CD4-positive, alpha-beta T cell (primary cell): ENCODE measurements at regions not wholly inside any gene's neighbourhood (a gene's known extent, or its start where the extent isn't known, plus 50 kb on each side); places are given as distances from the start of the nearest gene placed in this dataset.

Experiments used
- ATAC-seq: fragments of 200-7000 bp; cut with Tn5 transposase; one replicate; pipeline ENCODE4 v1.10.0; 2022; ENCODE audit warnings: mild to moderate bottlenecking; ENCODE audit not compliant: poor library complexity
- CTCF ChIA-PET: fragments of 350-600 bp; sonication (Branson Sonifier 250); formaldehyde crosslinking; loops from one replicate; lab custom pipeline; 2021; ENCODE audit warnings: antibody characterized with exemption, inconsistent platforms; lab: Charles Lee
- POLR2A ChIA-PET: fragments of 350-600 bp; sonication (Branson Sonifier 250); formaldehyde crosslinking; loops from one replicate; lab custom pipeline; 2021; ENCODE audit warnings: antibody characterized with exemption, inconsistent platforms; lab: Charles Lee
- DNase-seq, 14 experiments: peaks; one replicate each; pipeline ENCODE4 v3.0.0-alpha.2; 2013 to 2020; ENCODE audit warnings: mixed read lengths in 2 of 14
- H3K27ac ChIP-seq, 2 donors: one replicate each; pipeline versions ENCODE4 v1.5.1 to v1.7.0; 2013; ENCODE audit warnings: low read length in 2 of 2, low read depth in 1 of 2, mild to moderate bottlenecking in 1 of 2
- H3K27me3 ChIP-seq, 2 experiments: 1 replicate in 1 of 2; 2 replicates in 1 of 2; pipeline versions ENCODE4 v1.6.1 to v1.7.0; 2013; ENCODE audit warnings: low read length in 2 of 2, control low read depth in 1 of 2, mild to moderate bottlenecking in 1 of 2, moderate library complexity in 1 of 2; ENCODE audit not compliant: insufficient read depth in 2 of 2, control insufficient read depth in 1 of 2
- H3K36me3 ChIP-seq: one replicate; pipeline ENCODE4 v1.6.1; 2013; ENCODE audit warnings: low read length, control low read depth; ENCODE audit not compliant: insufficient read depth
- H3K4me1 ChIP-seq: one replicate; pipeline ENCODE4 v1.6.1; 2013; ENCODE audit warnings: low read length, control low read depth; ENCODE audit not compliant: insufficient read depth
- H3K4me3 ChIP-seq: one replicate; pipeline ENCODE4 v1.5.1; 2013; ENCODE audit warnings: mild to moderate bottlenecking, low read length, moderate library complexity
- H3K9me3 ChIP-seq, 2 experiments: 1 replicate in 1 of 2; 2 replicates in 1 of 2; pipeline versions ENCODE4 v1.6.1 to v1.7.0; 2013; ENCODE audit warnings: low read length in 2 of 2, mild to moderate bottlenecking in 2 of 2, control low read depth in 1 of 2, moderate library complexity in 1 of 2; ENCODE audit not compliant: control insufficient read depth in 1 of 2, insufficient read depth in 1 of 2
- H3K27ac Mint-ChIP-seq: one replicate; pipeline ENCODE4 v1.8.0; 2020; ENCODE audit warnings: mixed read lengths
- H3K27me3 Mint-ChIP-seq: one replicate; pipeline ENCODE4 v1.8.0; 2021; ENCODE audit warnings: mixed read lengths
- H3K36me3 Mint-ChIP-seq: one replicate; pipeline ENCODE4 v1.8.0; 2021; ENCODE audit warnings: low read depth, mixed read lengths
- H3K4me1 Mint-ChIP-seq: one replicate; pipeline ENCODE4 v1.8.0; 2021; ENCODE audit warnings: low read depth, mixed read lengths
- H3K4me3 Mint-ChIP-seq: one replicate; pipeline ENCODE4 v1.8.0; 2020; ENCODE audit warnings: mild to moderate bottlenecking, mixed read lengths
- H3K9me3 Mint-ChIP-seq: one replicate; pipeline ENCODE4 v1.8.0; 2020; ENCODE audit warnings: mixed read lengths
- CTCF ChIP-seq: fragments of 200-600 bp; IDR thresholded peaks from one replicate; pipeline ENCODE4 v1.8.0; 2022; ENCODE audit warnings: antibody characterized with exemption, mild to moderate bottlenecking
- intact Hi-C, 2 experiments: fragments of 100-400 bp; cut with DNase I in 1 of 2; cut with micrococcal nuclease in 1 of 2; formaldehyde crosslinking; loops; one replicate each; pipeline versions ENCODE4 v1.15.1 to v1.9.0; 2023 to 2025; cut with DNase I, micrococcal nuclease

- no peaks in the 10 kb centered on the region for H3K27me3 ChIP-seq
- POLR2A ChIA-PET = interaction anchor here (1.3 to 3.5 kb wide), 3 partner anchors 62 to 251 kb away, joined by 3 to 15 read pairs (median 3); no protein-coding TSS in a partner anchor
- DNase-seq = no peak
- ATAC-seq = no peak
- Mint-ChIP-seq H3K9me3 (no peaks in the 10 kb centered on the region), H3K4me3 (no peak overlapping the region), H3K27me3 (no peaks in the 10 kb centered on the region), H3K27ac (peak overlapping the region; percentile 24), H3K4me1 (peaks cover 73% of the 10 kb centered on the region), H3K36me3 (no peaks in the 10 kb centered on the region)
- H3K27ac ChIP-seq = no peak overlapping the region
- intact Hi-C loops = no loop called here
- no peak overlapping the region for H3K4me3 ChIP-seq
- H3K9me3 ChIP-seq = no peaks in the 10 kb centered on the region
- peaks cover 67% of the 10 kb centered on the region for H3K4me1 ChIP-seq
- TF ChIP-seq CTCF = no peak
- H3K36me3 ChIP-seq = no peaks in the 10 kb centered on the region
- CTCF ChIA-PET = interaction anchor here (1.1 to 1.6 kb wide), 3 partner anchors 61 to 410 kb away, joined by 3 to 4 read pairs (median 4); no protein-coding TSS in a partner anchor
Observed at GRCh38 chr1:25098717-25099116, 133.6 kb downstream of the SYF2 start.

- peaks cover 64% of the 10 kb centered on the region for H3K4me1 ChIP-seq
- no peaks in the 10 kb centered on the region for H3K9me3 ChIP-seq
- ChIA-PET CTCF (no interaction called here), POLR2A (no interaction called here)
- DNase-seq (no peak), ATAC-seq (no peak)
- H3K4me3 Mint-ChIP-seq = no peak overlapping the region
- intact Hi-C loops = no loop called here
- no peaks in the 10 kb centered on the region for H3K36me3 Mint-ChIP-seq
- no peak overlapping the region for H3K4me3 ChIP-seq
- H3K36me3 ChIP-seq = no peaks in the 10 kb centered on the region
- peaks cover 71% of the 10 kb centered on the region for H3K4me1 Mint-ChIP-seq
- no peaks in the 10 kb centered on the region for H3K27me3 Mint-ChIP-seq
- TF ChIP-seq CTCF = no peak
- H3K27me3 ChIP-seq = no peaks in the 10 kb centered on the region
- no peak overlapping the region for H3K27ac ChIP-seq
- peak overlapping the region; percentile 78 for H3K27ac Mint-ChIP-seq
- H3K9me3 Mint-ChIP-seq = no peaks in the 10 kb centered on the region
Observed at GRCh38 chr1:25096307-25097150, 135.8 kb downstream of the SYF2 start.

GRCh38 chr1:25095635-25096200 lies 136.6 kb downstream of the SYF2 start:
- H3K27ac ChIP-seq = peak overlapping the region in 1 of 2 donors; percentile 22
- no peak for TF ChIP-seq CTCF
- ATAC-seq (no peak), DNase-seq (peak in 3 of 14 experiments; percentile 30 to 65 (median 41))
- no peaks in the 10 kb centered on the region for H3K9me3 Mint-ChIP-seq
- POLR2A ChIA-PET = no interaction called here
- CTCF ChIA-PET = no interaction called here
- H3K4me3 Mint-ChIP-seq = peak overlapping the region; percentile 26
- H3K27me3 Mint-ChIP-seq = no peaks in the 10 kb centered on the region
- H3K4me1 ChIP-seq = peaks cover 56% of the 10 kb centered on the region
- H3K27ac Mint-ChIP-seq = peak overlapping the region; percentile 78
- intact Hi-C loops = no loop called here
- no peak overlapping the region for H3K4me3 ChIP-seq
- no peaks in the 10 kb centered on the region for H3K9me3 ChIP-seq
- no peaks in the 10 kb centered on the region for H3K36me3 ChIP-seq
- H3K36me3 Mint-ChIP-seq = no peaks in the 10 kb centered on the region
- H3K4me1 Mint-ChIP-seq = peaks cover 63% of the 10 kb centered on the region
- H3K27me3 ChIP-seq = no peaks in the 10 kb centered on the region
